Endothelial cell of umbilical vein (primary cell): ENCODE measurements at regions not wholly inside any gene's neighbourhood (a gene's known extent, or its start where the extent isn't known, plus 50 kb on each side); places are given as distances from the start of the nearest gene placed in this dataset.
"Not testable (repeated sequence)": the region's sequence is repeated elsewhere in the genome, so short reads cannot be mapped to it uniquely, and the experiment has no call there.

ENCODE experiments used
- BruUV-seq: library from RNA; stranded (reverse); fragments of 400-500 nt; replicated peaks from 2 replicates; lab custom pipeline; 2021; lab: Mats Ljungman, UMichigan
- CTCF ChIA-PET: fragments of 300-600, 350-600 bp; sonication (Branson Sonifier 250); formaldehyde crosslinking; loops from one replicate; lab custom pipeline; 2021; ENCODE audit warnings: antibody characterized with exemption, inconsistent platforms; lab: Charles Lee
- POLR2A ChIA-PET: fragments of 300-600, 350-600 bp; sonication (Branson Sonifier 250); formaldehyde crosslinking; loops from one replicate; lab custom pipeline; 2021; ENCODE audit warnings: antibody characterized with exemption, inconsistent platforms; lab: Charles Lee
- DNase-seq: peaks from one replicate; pipeline ENCODE4 v3.0.0-alpha.2; 2011; ENCODE audit warnings: low read depth, low spot score
- FAIRE-seq: peaks from 2 replicates; lab custom pipeline; 2011; peaks lifted over from hg19 to GRCh38; lab: Jason Lieb, UNC
- H2AFZ ChIP-seq: 2 replicates; pipeline ENCODE4 v1.6.0; 2012; ENCODE audit warnings: low read depth, low read length, control low read depth, inconsistent platforms
- H3K27ac ChIP-seq: 2 replicates; pipeline ENCODE4 v1.5.1; 2011; ENCODE audit warnings: low read depth, mild to moderate bottlenecking, control low read depth, low read length, moderate library complexity; ENCODE audit not compliant: insufficient read depth
- H3K27me3 ChIP-seq, 2 experiments: 2 replicates each; pipeline versions ENCODE4 v1.6.0 to v1.6.1; 2011; ENCODE audit warnings: low read length in 2 of 2, mixed read lengths in 1 of 2; ENCODE audit not compliant: control insufficient read depth in 2 of 2, insufficient read depth in 2 of 2
- H3K36me3 ChIP-seq, 2 experiments: 2 replicates in 1 of 2; 3 replicates in 1 of 2; pipeline ENCODE4 v1.5.1; 2011; ENCODE audit warnings: low read length in 2 of 2, mild to moderate bottlenecking in 1 of 2, moderate library complexity in 1 of 2; ENCODE audit not compliant: control insufficient read depth in 2 of 2, insufficient read depth in 2 of 2; ENCODE audit errors: extremely low read depth in 1 of 2
- H3K4me1 ChIP-seq: 3 replicates; pipeline ENCODE4 v1.5.1; 2011; ENCODE audit warnings: mild to moderate bottlenecking, low read length; ENCODE audit not compliant: control insufficient read depth, insufficient read depth; ENCODE audit errors: extremely low read depth
- H3K4me2 ChIP-seq: 2 replicates; pipeline ENCODE4 v1.6.1; 2011; ENCODE audit warnings: low read length, control low read depth, mixed read lengths; ENCODE audit not compliant: insufficient read depth
- H3K4me3 ChIP-seq, 3 experiments: fragments of 200-600 bp in 1 of 3; sonication (generic), shearing (Covaris generic) in 1 of 3; replicated peaks in 1 of 3; 2 replicates each; pipeline ENCODE4 v1.5.1; 2011 to 2016; ENCODE audit warnings: control low read depth in 3 of 3, low read length in 3 of 3, mild to moderate bottlenecking in 2 of 3, inconsistent platforms in 1 of 3, low read depth in 1 of 3, moderate library complexity in 1 of 3; ENCODE audit not compliant: insufficient read depth in 1 of 3
- H3K79me2 ChIP-seq: 2 replicates; pipeline ENCODE4 v1.6.0; 2012; ENCODE audit warnings: low read length, inconsistent platforms; ENCODE audit not compliant: control insufficient read depth, insufficient read depth
- H3K9ac ChIP-seq: replicated peaks from 2 replicates; pipeline ENCODE3; 2011; ENCODE audit warnings: low read length, control low read depth; ENCODE audit not compliant: insufficient read depth; ENCODE audit errors: extremely low read depth
- H3K9me1 ChIP-seq: replicated peaks from 3 replicates; pipeline ENCODE4 v1.6.0; 2011; ENCODE audit warnings: mild to moderate bottlenecking, low read length; ENCODE audit not compliant: control insufficient read depth, insufficient read depth; ENCODE audit errors: extremely low read depth
- H3K9me3 ChIP-seq: replicated peaks from 2 replicates; pipeline ENCODE4 v1.5.1; 2012; ENCODE audit warnings: low read length, inconsistent platforms; ENCODE audit not compliant: control insufficient read depth, insufficient read depth
- H4K20me1 ChIP-seq: replicated peaks from 2 replicates; pipeline ENCODE3; 2011; ENCODE audit warnings: mild to moderate bottlenecking, low read length; ENCODE audit not compliant: control insufficient read depth, insufficient read depth; ENCODE audit errors: extremely low read depth
- EZH2 ChIP-seq: IDR thresholded peaks from 2 replicates; pipeline ENCODE4 v1.6.1; 2012; ENCODE audit warnings: borderline replicate concordance, low read depth, mild to moderate bottlenecking, moderate library complexity, low read length, inconsistent platforms; ENCODE audit not compliant: severe bottlenecking
- dilution Hi-C: fragments of 300-500 bp; cut with MboI; formaldehyde crosslinking; loops from one replicate; pipeline ENCODE4 v1.15.0; 2019; ENCODE audit warnings: low sequenced_read_pairs; ENCODE audit not compliant: extremely low pct_ligation_motif_present
- intact Hi-C: fragments of 100-400 bp; cut with micrococcal nuclease; formaldehyde crosslinking; loops from one replicate; pipeline ENCODE4 v1.10.0; 2022

DNA sequence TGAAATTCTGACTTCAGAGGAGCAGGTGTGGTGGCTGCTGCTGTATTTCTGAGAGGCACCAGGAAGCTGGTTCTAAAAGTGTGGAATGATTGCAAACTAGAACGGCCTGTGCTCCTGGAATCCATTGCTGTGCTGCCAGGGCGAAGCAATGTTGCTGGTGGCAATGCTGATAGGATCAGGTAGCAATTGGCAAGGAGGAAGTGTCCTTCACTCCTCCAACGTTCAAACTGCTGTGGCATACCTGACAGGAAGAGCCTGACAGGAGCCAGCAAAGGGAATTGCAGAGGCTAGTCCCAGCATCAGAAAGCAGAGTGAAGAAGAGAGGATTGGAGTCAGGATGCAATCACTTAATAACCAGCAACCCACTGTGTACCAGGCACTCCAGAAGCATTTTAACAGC is 118.2 kb downstream of the FAR1 start:
- no TSS peak for BruUV-seq
- no peak overlapping the region for H3K4me2 ChIP-seq
- H2AFZ ChIP-seq = no peak overlapping the region
- no peak for TF ChIP-seq EZH2
- no peaks in the 10 kb centered on the region for H3K9me1 ChIP-seq
- ChIA-PET POLR2A (no interaction called here), CTCF (interaction anchor here (0.7 to 1.6 kb wide), 2 partner anchors 11 to 15 kb away, joined by 3 read pairs; no protein-coding TSS in a partner anchor)
- no peak overlapping the region for H3K4me3 ChIP-seq
- dilution Hi-C loops (no loop called here), intact Hi-C loops (no loop called here)
- H3K9me3 ChIP-seq = no peaks in the 10 kb centered on the region
- peaks cover 2 to 4% of the 10 kb centered on the region in 2 experiments for H3K27me3 ChIP-seq
- H3K27ac ChIP-seq = no peak overlapping the region
- H3K9ac ChIP-seq = no peak overlapping the region
- no peaks in the 10 kb centered on the region for H3K36me3 ChIP-seq
- FAIRE-seq (no peak), DNase-seq (no peak)
- no peaks in the 10 kb centered on the region for H3K79me2 ChIP-seq
- H3K4me1 ChIP-seq = no peaks in the 10 kb centered on the region
- H4K20me1 ChIP-seq = no peaks in the 10 kb centered on the region

GRCh38 chr11:13797616-13798015 is 129.1 kb downstream of the FAR1 start:
- dilution Hi-C loops, BruUV-seq, H3K9me3 ChIP-seq, H3K27me3 ChIP-seq, POLR2A ChIA-PET, intact Hi-C loops, H3K36me3 ChIP-seq, CTCF ChIA-PET, H3K9me1 ChIP-seq, H3K4me2 ChIP-seq, H3K79me2 ChIP-seq, H3K9ac ChIP-seq, FAIRE-seq, H3K4me1 ChIP-seq, H3K4me3 ChIP-seq, H4K20me1 ChIP-seq, H2AFZ ChIP-seq, H3K27ac ChIP-seq, DNase-seq: not testable (repeated sequence)
